HCT116 (cell line): ENCODE measurements at regions not wholly inside any gene's neighbourhood (a gene's known extent, or its start where the extent isn't known, plus 50 kb on each side); places are given as distances from the start of the nearest gene placed in this dataset.

Experiments
- ATAC-seq: fragments of 200-7000 bp; cut with Tn5 transposase; 2 replicates; pipeline ENCODE4 v1.9.1; 2020; ENCODE audit warnings: mild to moderate bottlenecking, moderate library complexity
- BruUV-seq: library from RNA; stranded (reverse); fragments of 400-500 nt; replicated peaks from 2 replicates; lab custom pipeline; 2021; lab: Mats Ljungman, UMichigan
- CTCF ChIA-PET: fragments of 300-600 bp; sonication (Branson Sonifier 250); formaldehyde crosslinking; loops from one replicate; lab custom pipeline; 2021; ENCODE audit warnings: antibody characterized with exemption; lab: Charles Lee
- POLR2A ChIA-PET: fragments of 300-600, 350-600 bp; sonication (Branson Sonifier 250); formaldehyde crosslinking; loops from one replicate; lab custom pipeline; 2021; ENCODE audit warnings: antibody characterized with exemption; lab: Charles Lee
- RAD21 ChIA-PET, 2 experiments: fragments of 300-600 bp; sonication (Branson Sonifier 250); formaldehyde crosslinking; loops; one replicate each; lab custom pipeline; 2023; ENCODE audit warnings: low total read pairs in 2 of 2; ENCODE audit not compliant: uncharacterized antibody in 2 of 2, unreplicated experiment in 2 of 2, low non-redundant PET in 1 of 2; lab: Charles Lee
- DNase-seq: peaks from one replicate; pipeline ENCODE4 v3.0.0-alpha.2; 2010; ENCODE audit warnings: low read depth, low spot score
- H2AFZ ChIP-seq: fragments of 200-600 bp; shearing (Covaris generic), sonication (generic); 2 replicates; pipeline ENCODE4 v1.6.1; 2017; ENCODE audit warnings: low read depth, mixed run types, mixed read lengths, antibody characterized with exemption, low read length; ENCODE audit not compliant: poor library complexity, severe bottlenecking
- H3K27ac ChIP-seq: 2 replicates; pipeline ENCODE4 v1.5.1; 2012; ENCODE audit warnings: low read depth, low read length
- H3K27me3 ChIP-seq: fragments of 200-600 bp; sonication (generic); 2 replicates; pipeline ENCODE4 v1.6.1; 2016; ENCODE audit warnings: mixed run types, low read length, mixed read lengths; ENCODE audit not compliant: insufficient read depth
- H3K36me3 ChIP-seq, 2 experiments: fragments of 200-500 bp in 1 of 2; fragments of 200-600 bp in 1 of 2; sonication (Bioruptor generic) in 1 of 2; sonication (generic) in 1 of 2; 2 replicates each; pipeline versions ENCODE4 v1.5.1 to v1.6.1; 2014 to 2016; ENCODE audit warnings: low read length in 2 of 2, inconsistent platforms in 1 of 2, mixed read lengths in 1 of 2, mixed run types in 1 of 2; ENCODE audit not compliant: insufficient read depth in 2 of 2, control insufficient read depth in 1 of 2
- H3K4me1 ChIP-seq, 2 experiments: fragments of 200-600 bp in 1 of 2; sonication (generic) in 1 of 2; 2 replicates each; pipeline versions ENCODE4 v1.5.1 to v1.6.1; 2012 to 2017; ENCODE audit warnings: low read length in 2 of 2, inconsistent platforms in 1 of 2, mild to moderate bottlenecking in 1 of 2, mixed read lengths in 1 of 2, mixed run types in 1 of 2, moderate library complexity in 1 of 2; ENCODE audit not compliant: insufficient read depth in 2 of 2, control insufficient read depth in 1 of 2
- H3K4me2 ChIP-seq: fragments of 200-600 bp; sonication (generic); 2 replicates; pipeline ENCODE4 v1.6.1; 2017; ENCODE audit warnings: mixed run types, low read length, mixed read lengths
- H3K4me3 ChIP-seq, 2 experiments: fragments of 200-600 bp in 1 of 2; sonication (generic) in 1 of 2; replicated peaks in 1 of 2; 2 replicates each; pipeline ENCODE4 v1.5.1; 2011 to 2016; ENCODE audit warnings: low read length in 2 of 2, control low read depth in 1 of 2, low read depth in 1 of 2, mild to moderate bottlenecking in 1 of 2, mixed read lengths in 1 of 2, mixed run types in 1 of 2
- H3K79me2 ChIP-seq: fragments of 200-600 bp; sonication (generic); 2 replicates; pipeline ENCODE4 v1.6.1; 2017; ENCODE audit warnings: mild to moderate bottlenecking, mixed run types, low read length, moderate library complexity, mixed read lengths; ENCODE audit not compliant: insufficient read depth
- H3K9ac ChIP-seq: fragments of 200-600 bp; sonication (generic); 2 replicates; pipeline ENCODE4 v1.6.1; 2016; ENCODE audit warnings: low read length, mixed read lengths
- H3K9me2 ChIP-seq: fragments of 200-600 bp; sonication (generic), shearing (Covaris generic); 2 replicates; pipeline ENCODE4 v1.6.1; 2017; ENCODE audit warnings: mixed run types, mild to moderate bottlenecking, moderate library complexity; ENCODE audit not compliant: insufficient read depth
- H3K9me3 ChIP-seq, 2 experiments: fragments of 200-500 bp in 1 of 2; fragments of 200-600 bp in 1 of 2; sonication (Bioruptor generic) in 1 of 2; sonication (generic) in 1 of 2; 2 replicates each; pipeline ENCODE4 v1.6.1; 2014 to 2017; ENCODE audit warnings: low read length in 2 of 2, mixed read lengths in 2 of 2, inconsistent platforms in 1 of 2, low read depth in 1 of 2, mild to moderate bottlenecking in 1 of 2, mixed run types in 1 of 2, moderate library complexity in 1 of 2; ENCODE audit not compliant: control insufficient read depth in 1 of 2, insufficient read depth in 1 of 2
- H4K20me1 ChIP-seq: fragments of 200-600 bp; sonication (generic), shearing (Covaris generic); 2 replicates; pipeline ENCODE4 v1.6.1; 2017; ENCODE audit warnings: mixed run types, mild to moderate bottlenecking, moderate library complexity; ENCODE audit not compliant: insufficient read depth
- CEBPB ChIP-seq: IDR thresholded peaks from 2 replicates; pipeline ENCODE4 v1.6.1; 2012; ENCODE audit warnings: low read depth
- EZH2 ChIP-seq: fragments of 200-600 bp; sonication (generic); IDR thresholded peaks from 2 replicates; pipeline ENCODE4 v1.6.1; 2017; ENCODE audit warnings: antibody characterized with exemption, mixed run types
- EZH2phosphoT487 ChIP-seq: fragments of 200-600 bp; IDR thresholded peaks from 2 replicates; pipeline ENCODE4 v1.6.1; 2018; ENCODE audit warnings: antibody characterized with exemption, borderline replicate concordance
- FOSL1 ChIP-seq: IDR thresholded peaks from 2 replicates; pipeline ENCODE4 v1.6.1; 2012; ENCODE audit warnings: low read depth
- POLR2A ChIP-seq: IDR thresholded peaks from 2 replicates; pipeline ENCODE4 v1.7.0; 2011; ENCODE audit warnings: borderline replicate concordance; ENCODE audit not compliant: insufficient read depth, insufficient read length; ENCODE audit errors: extremely low read depth
- POLR2AphosphoS5 ChIP-seq: IDR thresholded peaks from 2 replicates; pipeline ENCODE4 v1.6.1; 2011; ENCODE audit warnings: mild to moderate bottlenecking, low read depth, low read length, moderate library complexity
- RAD21 ChIP-seq: IDR thresholded peaks from 2 replicates; pipeline ENCODE4 v1.6.1; 2012; ENCODE audit warnings: low read depth, mild to moderate bottlenecking
- SRF ChIP-seq: IDR thresholded peaks from 2 replicates; pipeline ENCODE4 v1.6.1; 2012; ENCODE audit warnings: low read depth
- TCF7L2 ChIP-seq: IDR thresholded peaks from 2 replicates; pipeline ENCODE4 v1.7.0; 2011; ENCODE audit warnings: borderline replicate concordance, inconsistent platforms; ENCODE audit not compliant: insufficient read depth, insufficient read length; ENCODE audit errors: extremely low read depth
- YY1 ChIP-seq: IDR thresholded peaks from 2 replicates; pipeline ENCODE4 v1.6.1; 2011; ENCODE audit warnings: low read length, low read depth, moderate library complexity, mild to moderate bottlenecking; ENCODE audit not compliant: insufficient replicate concordance; ENCODE audit errors: extremely low read depth
- ZFX ChIP-seq: fragments of 450-650 bp; IDR thresholded peaks from 2 replicates; pipeline ENCODE4 v1.6.1; 2017
- ZNF274 ChIP-seq: fragments of 200-500 bp; sonication (Bioruptor generic); IDR thresholded peaks from 2 replicates; pipeline ENCODE4 v1.6.1; 2014; ENCODE audit warnings: mild to moderate bottlenecking, low read depth, low read length, inconsistent platforms
- intact Hi-C: fragments of 100-400 bp; cut with micrococcal nuclease; formaldehyde crosslinking; loops from 2 replicates; pipeline ENCODE4 v1.10.0; 2022
- TF ChIP-seq, protein P1 (sequence below): IDR thresholded peaks from 2 replicates; pipeline ENCODE4 v1.6.1; 2012
- TF ChIP-seq, protein P2 (sequence below): IDR thresholded peaks from 2 replicates; pipeline ENCODE4 v1.6.1; 2012
- TF ChIP-seq, protein P3 (sequence below): IDR thresholded peaks from 2 replicates; pipeline ENCODE4 v1.6.1; 2012; ENCODE audit warnings: low read depth
- TF ChIP-seq, protein P4 (sequence below), 3 experiments: fragments of 200-600 bp in 1 of 3; sonication (generic) in 1 of 3; IDR thresholded peaks in 2 of 3; conservative IDR thresholded peaks in 1 of 3; 2 replicates each; pipeline ENCODE4 v1.5.1; 2012 to 2017; ENCODE audit warnings: low read depth in 2 of 3, low read length in 2 of 3, antibody characterized with exemption in 1 of 3, borderline replicate concordance in 1 of 3, control low read depth in 1 of 3, mild to moderate bottlenecking in 1 of 3, mixed read lengths in 1 of 3, mixed run types in 1 of 3, moderate library complexity in 1 of 3; ENCODE audit not compliant: insufficient read depth in 1 of 3
- TF ChIP-seq, protein P5 (sequence below): IDR thresholded peaks from 2 replicates; pipeline ENCODE4 v1.6.1; 2011; ENCODE audit warnings: mild to moderate bottlenecking, low read length, moderate library complexity; ENCODE audit not compliant: insufficient replicate concordance; ENCODE audit errors: extremely low read depth

DNA sequence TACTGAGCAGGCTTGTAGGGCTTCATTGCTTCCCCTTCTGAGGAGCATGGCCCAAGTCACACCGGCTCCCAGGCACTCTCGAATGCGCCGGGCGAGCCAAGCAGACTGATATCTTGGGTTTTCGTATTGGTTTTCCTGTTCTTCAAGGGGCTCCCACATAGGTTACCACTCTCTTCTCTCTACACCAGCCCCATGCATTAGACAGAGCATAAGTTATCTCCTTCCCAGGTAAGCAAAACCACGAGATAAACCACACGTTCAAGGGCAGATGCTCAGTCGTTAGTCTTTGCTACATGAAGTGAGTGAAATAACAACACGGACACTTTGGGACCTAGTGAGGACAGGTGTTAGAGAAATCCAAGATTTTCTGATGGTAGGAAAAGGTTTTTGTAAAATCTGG, 211.2 kb downstream of the ABCC12 start:
- Histone ChIP-seq H3K4me2 (no peak overlapping the region), H3K27ac (no peak overlapping the region), H3K9me2 (no peaks in the 10 kb centered on the region), H3K9ac (no peak overlapping the region), H3K4me3 (no peak overlapping the region), H3K4me1 (no peaks in the 10 kb centered on the region), H3K36me3 (no peaks in the 10 kb centered on the region), H4K20me1 (no peaks in the 10 kb centered on the region), H3K79me2 (no peaks in the 10 kb centered on the region), H2AFZ (no peak overlapping the region), H3K9me3 (no peaks in the 10 kb centered on the region), H3K27me3 (0 out of 2 replicates have a peak, but pooled peaks cover 21% of the 10 kb centered on the region)
- POLR2A ChIA-PET = no interaction called here
- RAD21 ChIA-PET = no interaction called here
- DNase-seq (no peak), ATAC-seq (no peak)
- BruUV-seq = no TSS peak
- TF ChIP-seq SRF (no peak), FOSL1 (no peak), YY1 (no peak), TCF7L2 (no peak), POLR2AphosphoS5 (no peak), EZH2 (no peak), RAD21 (no peak), EZH2phosphoT487 (no peak), CEBPB (no peak), POLR2A (no peak), ZFX (no peak), ZNF274 (no peak)
- TF ChIP-seq, protein P1, sequence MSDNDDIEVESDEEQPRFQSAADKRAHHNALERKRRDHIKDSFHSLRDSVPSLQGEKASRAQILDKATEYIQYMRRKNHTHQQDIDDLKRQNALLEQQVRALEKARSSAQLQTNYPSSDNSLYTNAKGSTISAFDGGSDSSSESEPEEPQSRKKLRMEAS = no peak
- TF ChIP-seq, protein P2, sequence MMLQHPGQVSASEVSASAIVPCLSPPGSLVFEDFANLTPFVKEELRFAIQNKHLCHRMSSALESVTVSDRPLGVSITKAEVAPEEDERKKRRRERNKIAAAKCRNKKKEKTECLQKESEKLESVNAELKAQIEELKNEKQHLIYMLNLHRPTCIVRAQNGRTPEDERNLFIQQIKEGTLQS = no peak
- TF ChIP-seq, protein P3, sequence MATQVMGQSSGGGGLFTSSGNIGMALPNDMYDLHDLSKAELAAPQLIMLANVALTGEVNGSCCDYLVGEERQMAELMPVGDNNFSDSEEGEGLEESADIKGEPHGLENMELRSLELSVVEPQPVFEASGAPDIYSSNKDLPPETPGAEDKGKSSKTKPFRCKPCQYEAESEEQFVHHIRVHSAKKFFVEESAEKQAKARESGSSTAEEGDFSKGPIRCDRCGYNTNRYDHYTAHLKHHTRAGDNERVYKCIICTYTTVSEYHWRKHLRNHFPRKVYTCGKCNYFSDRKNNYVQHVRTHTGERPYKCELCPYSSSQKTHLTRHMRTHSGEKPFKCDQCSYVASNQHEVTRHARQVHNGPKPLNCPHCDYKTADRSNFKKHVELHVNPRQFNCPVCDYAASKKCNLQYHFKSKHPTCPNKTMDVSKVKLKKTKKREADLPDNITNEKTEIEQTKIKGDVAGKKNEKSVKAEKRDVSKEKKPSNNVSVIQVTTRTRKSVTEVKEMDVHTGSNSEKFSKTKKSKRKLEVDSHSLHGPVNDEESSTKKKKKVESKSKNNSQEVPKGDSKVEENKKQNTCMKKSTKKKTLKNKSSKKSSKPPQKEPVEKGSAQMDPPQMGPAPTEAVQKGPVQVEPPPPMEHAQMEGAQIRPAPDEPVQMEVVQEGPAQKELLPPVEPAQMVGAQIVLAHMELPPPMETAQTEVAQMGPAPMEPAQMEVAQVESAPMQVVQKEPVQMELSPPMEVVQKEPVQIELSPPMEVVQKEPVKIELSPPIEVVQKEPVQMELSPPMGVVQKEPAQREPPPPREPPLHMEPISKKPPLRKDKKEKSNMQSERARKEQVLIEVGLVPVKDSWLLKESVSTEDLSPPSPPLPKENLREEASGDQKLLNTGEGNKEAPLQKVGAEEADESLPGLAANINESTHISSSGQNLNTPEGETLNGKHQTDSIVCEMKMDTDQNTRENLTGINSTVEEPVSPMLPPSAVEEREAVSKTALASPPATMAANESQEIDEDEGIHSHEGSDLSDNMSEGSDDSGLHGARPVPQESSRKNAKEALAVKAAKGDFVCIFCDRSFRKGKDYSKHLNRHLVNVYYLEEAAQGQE = no peak
- TF ChIP-seq, protein P4, sequence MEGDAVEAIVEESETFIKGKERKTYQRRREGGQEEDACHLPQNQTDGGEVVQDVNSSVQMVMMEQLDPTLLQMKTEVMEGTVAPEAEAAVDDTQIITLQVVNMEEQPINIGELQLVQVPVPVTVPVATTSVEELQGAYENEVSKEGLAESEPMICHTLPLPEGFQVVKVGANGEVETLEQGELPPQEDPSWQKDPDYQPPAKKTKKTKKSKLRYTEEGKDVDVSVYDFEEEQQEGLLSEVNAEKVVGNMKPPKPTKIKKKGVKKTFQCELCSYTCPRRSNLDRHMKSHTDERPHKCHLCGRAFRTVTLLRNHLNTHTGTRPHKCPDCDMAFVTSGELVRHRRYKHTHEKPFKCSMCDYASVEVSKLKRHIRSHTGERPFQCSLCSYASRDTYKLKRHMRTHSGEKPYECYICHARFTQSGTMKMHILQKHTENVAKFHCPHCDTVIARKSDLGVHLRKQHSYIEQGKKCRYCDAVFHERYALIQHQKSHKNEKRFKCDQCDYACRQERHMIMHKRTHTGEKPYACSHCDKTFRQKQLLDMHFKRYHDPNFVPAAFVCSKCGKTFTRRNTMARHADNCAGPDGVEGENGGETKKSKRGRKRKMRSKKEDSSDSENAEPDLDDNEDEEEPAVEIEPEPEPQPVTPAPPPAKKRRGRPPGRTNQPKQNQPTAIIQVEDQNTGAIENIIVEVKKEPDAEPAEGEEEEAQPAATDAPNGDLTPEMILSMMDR (IDR thresholded peaks at IDR 0.05 in 2 of 3, conservative IDR thresholded peaks at IDR 0.05 in 1 of 3; ENCODE audit: borderline replicate concordance in 1 of 3, insufficient read depth in 1 of 3, low read depth in 2 of 3, low read length in 2 of 3) = no peak
- TF ChIP-seq, protein P5, sequence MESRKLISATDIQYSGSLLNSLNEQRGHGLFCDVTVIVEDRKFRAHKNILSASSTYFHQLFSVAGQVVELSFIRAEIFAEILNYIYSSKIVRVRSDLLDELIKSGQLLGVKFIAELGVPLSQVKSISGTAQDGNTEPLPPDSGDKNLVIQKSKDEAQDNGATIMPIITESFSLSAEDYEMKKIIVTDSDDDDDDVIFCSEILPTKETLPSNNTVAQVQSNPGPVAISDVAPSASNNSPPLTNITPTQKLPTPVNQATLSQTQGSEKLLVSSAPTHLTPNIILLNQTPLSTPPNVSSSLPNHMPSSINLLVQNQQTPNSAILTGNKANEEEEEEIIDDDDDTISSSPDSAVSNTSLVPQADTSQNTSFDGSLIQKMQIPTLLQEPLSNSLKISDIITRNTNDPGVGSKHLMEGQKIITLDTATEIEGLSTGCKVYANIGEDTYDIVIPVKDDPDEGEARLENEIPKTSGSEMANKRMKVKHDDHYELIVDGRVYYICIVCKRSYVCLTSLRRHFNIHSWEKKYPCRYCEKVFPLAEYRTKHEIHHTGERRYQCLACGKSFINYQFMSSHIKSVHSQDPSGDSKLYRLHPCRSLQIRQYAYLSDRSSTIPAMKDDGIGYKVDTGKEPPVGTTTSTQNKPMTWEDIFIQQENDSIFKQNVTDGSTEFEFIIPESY = no peak
- intact Hi-C loops = no loop called here
- CTCF ChIA-PET = no interaction called here
